Liver (tissue), 7 donors: ENCODE measurements at regions not wholly inside any gene's neighbourhood (a gene's known extent, or its start where the extent isn't known, plus 50 kb on each side); places are given as distances from the start of the nearest gene placed in this dataset.

Source experiments
- DNase-seq: peaks from one replicate; pipeline ENCODE4 v3.0.0-alpha.2; 2017; ENCODE audit warnings: low spot score
- H3K27ac ChIP-seq, 2 donors: one replicate each; pipeline ENCODE4 v1.7.0; 2013; ENCODE audit warnings: inconsistent platforms in 2 of 2, low read length in 2 of 2, control low read depth in 1 of 2, low read depth in 1 of 2, mild to moderate bottlenecking in 1 of 2
- H3K27me3 ChIP-seq, 4 donors: one replicate each; pipeline versions ENCODE4 v1.6.1 to v1.7.0; 2013; ENCODE audit warnings: low read length in 3 of 4, inconsistent platforms in 1 of 4, mild to moderate bottlenecking in 1 of 4, moderate library complexity in 1 of 4; ENCODE audit not compliant: control insufficient read depth in 4 of 4, insufficient read depth in 4 of 4
- H3K36me3 ChIP-seq, 4 donors: one replicate each; pipeline versions ENCODE4 v1.6.1 to v1.7.0; 2013; ENCODE audit warnings: low read length in 3 of 4, mild to moderate bottlenecking in 3 of 4, low read depth in 1 of 4, moderate library complexity in 1 of 4; ENCODE audit not compliant: control insufficient read depth in 4 of 4, insufficient read depth in 3 of 4
- H3K4me1 ChIP-seq, 4 donors: one replicate each; pipeline versions ENCODE4 v1.6.1 to v1.7.0; 2013; ENCODE audit warnings: low read length in 3 of 4, mild to moderate bottlenecking in 3 of 4, moderate library complexity in 1 of 4; ENCODE audit not compliant: control insufficient read depth in 4 of 4, insufficient read depth in 4 of 4
- H3K4me3 ChIP-seq, 3 donors: one replicate each; pipeline versions ENCODE4 v1.6.1 to v1.7.0; 2013; ENCODE audit warnings: low read length in 3 of 3, control low read depth in 1 of 3, low read depth in 1 of 3, mild to moderate bottlenecking in 1 of 3
- H3K9ac ChIP-seq, 2 donors: one replicate each; pipeline ENCODE4 v1.7.0; 2013; ENCODE audit warnings: low read length in 2 of 2, mild to moderate bottlenecking in 2 of 2, moderate library complexity in 2 of 2, control low read depth in 1 of 2, low read depth in 1 of 2
- H3K9me3 ChIP-seq, 4 donors: one replicate each; pipeline versions ENCODE4 v1.6.1 to v1.7.0; 2013; ENCODE audit warnings: low read length in 3 of 4; ENCODE audit not compliant: control insufficient read depth in 4 of 4
- ATF3 ChIP-seq: IDR thresholded peaks from 2 replicates; pipeline ENCODE4 v1.6.1; 2016; ENCODE audit warnings: antibody characterized with exemption
- EGR1 ChIP-seq, 2 donors: IDR thresholded peaks; 2 replicates each; pipeline ENCODE4 v1.6.1; 2016 to 2018; ENCODE audit warnings: antibody characterized with exemption in 2 of 2, low read depth in 2 of 2
- FOXA1 ChIP-seq: IDR thresholded peaks from 2 replicates; pipeline ENCODE4 v1.6.1; 2016; ENCODE audit warnings: antibody characterized with exemption
- FOXA2 ChIP-seq: IDR thresholded peaks from 2 replicates; pipeline ENCODE4 v1.6.1; 2016; ENCODE audit warnings: antibody characterized with exemption
- GABPA ChIP-seq, 2 donors: IDR thresholded peaks in 1 of 2; conservative IDR thresholded peaks in 1 of 2; 2 replicates each; pipeline ENCODE4 v1.6.1; 2016; ENCODE audit warnings: antibody characterized with exemption in 2 of 2, mild to moderate bottlenecking in 1 of 2, moderate library complexity in 1 of 2
- HNF4A ChIP-seq, 2 donors: conservative IDR thresholded peaks; 2 replicates each; pipeline ENCODE4 v1.6.1; 2016; ENCODE audit warnings: antibody characterized with exemption in 2 of 2, mild to moderate bottlenecking in 2 of 2
- HNF4G ChIP-seq: IDR thresholded peaks from 2 replicates; pipeline ENCODE4 v1.6.1; 2016; ENCODE audit warnings: antibody characterized with exemption
- JUND ChIP-seq, 2 donors: IDR thresholded peaks; 2 replicates each; pipeline ENCODE4 v1.6.1; 2016; ENCODE audit warnings: antibody characterized with exemption in 2 of 2
- MAX ChIP-seq: IDR thresholded peaks from 2 replicates; pipeline ENCODE4 v1.6.1; 2016; ENCODE audit warnings: antibody characterized with exemption
- NR2F2 ChIP-seq: IDR thresholded peaks from 2 replicates; pipeline ENCODE4 v1.6.1; 2016; ENCODE audit warnings: antibody characterized with exemption
- RAD21 ChIP-seq, 2 donors: IDR thresholded peaks; 2 replicates each; pipeline ENCODE4 v1.6.1; 2016; ENCODE audit warnings: antibody characterized with exemption in 2 of 2, mild to moderate bottlenecking in 2 of 2
- REST ChIP-seq: IDR thresholded peaks from 2 replicates; pipeline ENCODE4 v1.6.1; 2016; ENCODE audit warnings: antibody characterized with exemption, mild to moderate bottlenecking
- RXRA ChIP-seq, 2 donors: IDR thresholded peaks; 2 replicates each; pipeline ENCODE4 v1.6.1; 2017 to 2018; ENCODE audit warnings: antibody characterized with exemption in 2 of 2, mild to moderate bottlenecking in 1 of 2
- SP1 ChIP-seq: IDR thresholded peaks from 2 replicates; pipeline ENCODE4 v1.6.1; 2018; ENCODE audit warnings: antibody characterized with exemption, mild to moderate bottlenecking
- TAF1 ChIP-seq: conservative IDR thresholded peaks from 2 replicates; pipeline ENCODE4 v1.6.1; 2016; ENCODE audit warnings: antibody characterized with exemption, mild to moderate bottlenecking
- YY1 ChIP-seq: IDR thresholded peaks from 2 replicates; pipeline ENCODE4 v1.6.1; 2016; ENCODE audit warnings: antibody characterized with exemption, mild to moderate bottlenecking
- ZBTB33 ChIP-seq: IDR thresholded peaks from 2 replicates; pipeline ENCODE4 v1.6.1; 2016; ENCODE audit warnings: antibody characterized with exemption
- WGBS: extraction: QIAGEN DNeasy Blood & Tissue Kit; methylation state at CpG from one replicate; pipeline ENCODE4 v1.1.7; 2013; 5-methylcytosine and 5-hydroxymethylcytosine counted together
- donor health status: healthy.
- donor health status: healthy.
- donor health status: healthy.
- donor health status: healthy.

GRCh38 chr9:74391816-74392215 is 105.3 kb upstream of the RORB start:
- WGBS, result 85% methylated on average over 2 of the region's 2 CpGs
- Histone ChIP-seq H3K27me3 (peaks cover 0 to 2% (median 0%) of the 10 kb centered on the region in 4 donors), H3K36me3 (no peaks in the 10 kb centered on the region), H3K9ac (no peak overlapping the region), H3K27ac (no peak overlapping the region), H3K4me3 (no peak overlapping the region), H3K9me3 (no peaks in the 10 kb centered on the region), H3K4me1 (no peaks in the 10 kb centered on the region)
- no peak for DNase-seq
- no peak for TF ChIP-seq ATF3
- TF ChIP-seq GABPA (IDR thresholded peaks at IDR 0.05 in 1 of 2, conservative IDR thresholded peaks at IDR 0.05 in 1 of 2), result no peak
- TF ChIP-seq RAD21 (IDR thresholded peaks at IDR 0.05), result no peak
- no peak for TF ChIP-seq FOXA1
- TF ChIP-seq TAF1, result no peak
- no peak for TF ChIP-seq SP1
- TF ChIP-seq YY1, result no peak
- no peak for TF ChIP-seq HNF4G
- no peak for TF ChIP-seq HNF4A (conservative IDR thresholded peaks at IDR 0.05)
- no peak for TF ChIP-seq FOXA2

- Histone ChIP-seq H3K27me3 (no peaks in the 10 kb centered on the region), H3K9me3 (peaks cover 0 to 6% (median under 1%) of the 10 kb centered on the region in 4 donors), H3K27ac (no peak overlapping the region), H3K36me3 (no peaks in the 10 kb centered on the region), H3K4me3 (no peak overlapping the region), H3K9ac (no peak overlapping the region), H3K4me1 (no peaks in the 10 kb centered on the region)
- no peak for DNase-seq
- TF ChIP-seq MAX, result no peak
- no peak for TF ChIP-seq HNF4G
- no peak for TF ChIP-seq YY1
- TF ChIP-seq RAD21 (IDR thresholded peaks at IDR 0.05), result no peak
- no peak for TF ChIP-seq REST
- TF ChIP-seq TAF1, result no peak
- no peak for TF ChIP-seq NR2F2
- no peak for TF ChIP-seq EGR1 (IDR thresholded peaks at IDR 0.05; ENCODE audit: low read depth in 2 of 2)
Measured at GRCh38 chr9:74403581-74403980, 93.6 kb upstream of the RORB start.

- no peak overlapping the region for H3K4me3 ChIP-seq
- H3K27me3 ChIP-seq, result no peaks in the 10 kb centered on the region
- no peaks in the 10 kb centered on the region for H3K4me1 ChIP-seq
- no peak for DNase-seq
- H3K9ac ChIP-seq, result no peak overlapping the region
- 68% methylated on average over 2 of the region's 2 CpGs for WGBS
- peaks cover 0 to 6% (median under 1%) of the 10 kb centered on the region in 4 donors for H3K9me3 ChIP-seq
- no peak overlapping the region for H3K27ac ChIP-seq
- no peaks in the 10 kb centered on the region for H3K36me3 ChIP-seq
- TF ChIP-seq MAX (no peak), RAD21 (IDR thresholded peaks at IDR 0.05) (no peak), SP1 (no peak), REST (no peak), EGR1 (IDR thresholded peaks at IDR 0.05; ENCODE audit: low read depth in 2 of 2) (no peak), GABPA (IDR thresholded peaks at IDR 0.05 in 1 of 2, conservative IDR thresholded peaks at IDR 0.05 in 1 of 2) (no peak), HNF4A (conservative IDR thresholded peaks at IDR 0.05) (no peak), TAF1 (no peak), RXRA (IDR thresholded peaks at IDR 0.05) (no peak), NR2F2 (no peak), HNF4G (no peak), ATF3 (no peak), FOXA2 (no peak), FOXA1 (no peak), YY1 (no peak), JUND (IDR thresholded peaks at IDR 0.05) (no peak), ZBTB33 (no peak)
Measured at GRCh38 chr9:74404620-74405019, 92.5 kb upstream of the RORB start.
